PFSK-1 (cell line): ENCODE measurements at regions not wholly inside any gene's neighbourhood (a gene's known extent, or its start where the extent isn't known, plus 50 kb on each side); places are given as distances from the start of the nearest gene placed in this dataset.

ENCODE experiments used
- FOXP2 ChIP-seq: optimal IDR thresholded peaks from 2 replicates; pipeline ENCODE3; 2011; ENCODE audit warnings: borderline replicate concordance, control low read depth, inconsistent platforms; ENCODE audit not compliant: insufficient read depth; ENCODE audit errors: extremely low read length, extremely low read depth
- POLR2AphosphoS5 ChIP-seq: IDR thresholded peaks from 2 replicates; pipeline ENCODE4 v1.6.1; 2012; ENCODE audit warnings: low read depth, mild to moderate bottlenecking, control low read depth, low read length, moderate library complexity
- REST ChIP-seq, 2 experiments: IDR thresholded peaks; 2 replicates each; pipeline versions ENCODE4 v1.6.1 to v1.8.0; 2011 to 2012; ENCODE audit warnings: low read depth in 2 of 2, low read length in 2 of 2, control low read depth in 1 of 2, inconsistent platforms in 1 of 2, mild to moderate bottlenecking in 1 of 2, moderate library complexity in 1 of 2; ENCODE audit not compliant: insufficient read depth in 1 of 2
- TAF1 ChIP-seq: IDR thresholded peaks from 2 replicates; pipeline ENCODE4 v1.6.1; 2012; ENCODE audit warnings: low read length, control low read depth, borderline replicate concordance; ENCODE audit not compliant: insufficient read depth

DNA sequence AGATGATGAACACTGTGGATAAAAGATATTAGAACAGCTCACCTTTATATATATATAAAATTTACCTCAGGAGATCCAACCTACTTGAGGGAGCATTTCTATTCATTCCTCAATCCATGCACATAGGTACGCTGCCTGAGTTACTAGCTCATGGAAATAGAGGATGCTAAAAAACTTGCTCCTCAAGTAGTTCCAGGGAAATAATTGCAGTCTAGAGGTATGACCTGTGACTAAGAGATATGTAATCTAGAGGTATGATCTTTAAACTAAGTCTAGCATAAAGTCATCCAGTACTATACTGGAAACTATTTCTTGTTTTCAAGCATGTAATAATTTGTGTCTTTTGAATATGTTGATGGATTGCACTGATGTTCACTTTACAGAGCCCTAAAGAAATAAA, 471.2 kb downstream of the TAF11L14 start:
- TF ChIP-seq TAF1, result no peak
- TF ChIP-seq POLR2AphosphoS5, result no peak
- TF ChIP-seq REST (IDR thresholded peaks at IDR 0.05; ENCODE audit: insufficient read depth in 1 of 2, low read depth in 2 of 2, low read length in 2 of 2), result no peak
- no peak for TF ChIP-seq FOXP2
